Bronchial epithelial cell (primary cell): ENCODE measurements at regions not wholly inside any gene's neighbourhood (a gene's known extent, or its start where the extent isn't known, plus 50 kb on each side); places are given as distances from the start of the nearest gene placed in this dataset.

Experiments used
- DNase-seq: peaks from one replicate; pipeline ENCODE4 v3.0.0-alpha.2; 2010; ENCODE audit warnings: low read depth
- FAIRE-seq: peaks from 2 replicates; lab custom pipeline; 2011; peaks lifted over from hg19 to GRCh38; lab: Jason Lieb, UNC
- H3K27me3 ChIP-seq: 2 replicates; pipeline ENCODE4 v1.5.1; 2011; ENCODE audit warnings: low read length; ENCODE audit not compliant: control insufficient read depth, insufficient read depth
- H3K36me3 ChIP-seq: 2 replicates; pipeline ENCODE4 v1.5.1; 2011; ENCODE audit warnings: low read length; ENCODE audit not compliant: control insufficient read depth, insufficient read depth
- H3K4me3 ChIP-seq: 2 replicates; pipeline ENCODE4 v1.5.1; 2011; ENCODE audit warnings: mild to moderate bottlenecking, low read depth, low read length, control low read depth
- CTCF ChIP-seq: IDR thresholded peaks from 2 replicates; pipeline ENCODE4 v1.5.1; 2011; ENCODE audit warnings: mild to moderate bottlenecking, moderate library complexity, low read length, control low read depth, inconsistent platforms; ENCODE audit not compliant: insufficient read depth, severe bottlenecking

- Histone ChIP-seq H3K4me3 (no peak overlapping the region), H3K27me3 (no peaks in the 10 kb centered on the region), H3K36me3 (no peaks in the 10 kb centered on the region)
- TF ChIP-seq CTCF = no peak
- DNase-seq = no peak
- FAIRE-seq = no peak
These were observed 433.8 kb upstream of the MIS18BP1 start for GRCh38 chr14:45686771-45687170.

GRCh38 chr14:45680531-45680930 is 427.5 kb upstream of the MIS18BP1 start:
- Histone ChIP-seq H3K36me3 (no peaks in the 10 kb centered on the region), H3K27me3 (no peaks in the 10 kb centered on the region), H3K4me3 (no peak overlapping the region)
- DNase-seq (no peak), FAIRE-seq (no peak)
- TF ChIP-seq CTCF = no peak

DNA sequence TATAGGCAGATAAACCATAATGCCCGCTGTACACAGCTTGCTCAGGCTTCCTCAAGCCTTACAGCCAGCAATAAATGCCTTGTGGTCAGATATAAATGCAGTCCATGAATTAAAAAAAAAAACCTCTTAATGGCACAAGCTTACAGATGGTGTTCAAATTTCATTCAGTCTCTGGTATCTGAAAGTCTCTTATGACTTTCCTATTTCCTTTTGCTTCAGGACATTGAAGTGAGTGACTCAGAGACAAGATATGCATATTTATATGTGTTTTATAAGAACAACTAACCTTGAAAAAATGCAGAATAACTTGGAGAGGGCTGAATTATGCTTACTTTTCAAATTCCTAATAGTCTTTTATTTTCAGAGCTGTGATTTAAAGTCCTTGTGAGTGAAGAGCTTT is 426.9 kb upstream of the MIS18BP1 start:
- FAIRE-seq = no peak
- Histone ChIP-seq H3K27me3 (no peaks in the 10 kb centered on the region), H3K36me3 (no peaks in the 10 kb centered on the region), H3K4me3 (no peak overlapping the region)
- DNase-seq = peak; percentile 90
- TF ChIP-seq CTCF = no peak

GRCh38 chr14:45678163-45678562 is 425.2 kb upstream of the MIS18BP1 start:
- DNase-seq = peak; percentile 12
- Histone ChIP-seq H3K27me3 (no peaks in the 10 kb centered on the region), H3K4me3 (no peak overlapping the region), H3K36me3 (no peaks in the 10 kb centered on the region)
- FAIRE-seq = no peak
- no peak for TF ChIP-seq CTCF

GRCh38 chr14:45673420-45673819 is 420.4 kb upstream of the MIS18BP1 start:
- Histone ChIP-seq H3K4me3 (no peak overlapping the region), H3K27me3 (no peaks in the 10 kb centered on the region), H3K36me3 (no peaks in the 10 kb centered on the region)
- FAIRE-seq (no peak), DNase-seq (no peak)
- no peak for TF ChIP-seq CTCF

DNA sequence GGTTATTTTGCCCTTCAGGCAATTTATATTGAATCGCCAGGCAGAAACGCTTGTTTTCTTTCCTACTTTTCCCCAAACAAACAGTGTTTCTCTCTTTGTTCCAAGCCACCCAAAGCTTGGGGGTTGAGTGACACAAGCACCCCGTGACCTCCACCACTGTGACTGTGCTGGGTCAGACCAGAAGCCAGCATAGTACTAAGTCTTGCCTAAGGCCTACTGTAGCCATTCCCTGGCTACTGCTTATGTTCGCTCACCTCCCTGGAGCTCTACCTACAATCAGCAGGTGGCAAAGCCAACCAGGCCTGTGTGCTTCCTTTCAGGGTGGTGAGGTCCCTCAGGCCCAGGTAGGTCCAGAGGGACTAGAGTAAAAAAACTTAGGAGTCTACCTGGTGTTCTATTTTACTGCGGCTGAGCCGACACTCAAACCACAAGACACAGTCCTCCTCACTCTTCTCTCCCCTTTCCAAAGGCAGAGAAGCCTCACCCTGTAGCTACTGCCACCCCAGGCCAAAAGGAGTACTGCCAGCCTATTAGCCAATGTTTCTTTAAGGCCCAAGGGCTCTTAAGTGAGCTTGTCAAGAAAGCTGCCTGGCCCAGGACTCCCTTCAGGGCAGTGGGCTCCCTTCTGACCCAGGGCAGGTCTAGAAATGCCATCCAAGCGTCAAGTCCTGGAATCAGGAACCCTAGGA is 411.8 kb upstream of the MIS18BP1 start:
- DNase-seq = peak; percentile 20
- no peak for FAIRE-seq
- Histone ChIP-seq H3K36me3 (no peaks in the 10 kb centered on the region), H3K27me3 (no peaks in the 10 kb centered on the region), H3K4me3 (no peak overlapping the region)
- TF ChIP-seq CTCF = peak; percentile 44
